ENCODE measurements at regions not wholly inside any gene's neighbourhood (a gene's known extent, or its start where the extent isn't known, plus 50 kb on each side); places are given as distances from the start of the nearest gene placed in this dataset.

GRCh38 chr2:150129921-150130575, 357.4 kb downstream of the RND3 start:
- Histone ChIP-seq H3K4me1 (no peaks in the 10 kb centered on the region), H3K9me3 (no peaks in the 10 kb centered on the region), H3K36me3 (no peaks in the 10 kb centered on the region), H3K27me3 (no peaks in the 10 kb centered on the region), H3K4me3 (ENCODE audit: low read depth, low read length) (no peak overlapping the region)
- DNase-seq: no peak
- TF ChIP-seq CTCF (IDR thresholded peaks at IDR 0.05; ENCODE audit: low read depth, low read length): no peak

GRCh38 chr2:150127995-150128394, 359.5 kb downstream of the RND3 start:
- H3K36me3 ChIP-seq: no peaks in the 10 kb centered on the region
- no peaks in the 10 kb centered on the region for H3K9me3 ChIP-seq
- no peak for TF ChIP-seq CTCF (IDR thresholded peaks at IDR 0.05; ENCODE audit: low read depth, low read length)
- DNase-seq: no peak
- H3K27me3 ChIP-seq: no peaks in the 10 kb centered on the region
- H3K4me1 ChIP-seq: no peaks in the 10 kb centered on the region
- H3K4me3 ChIP-seq (ENCODE audit: low read depth, low read length): no peak overlapping the region

GRCh38 chr2:150127346-150127990, 360.0 kb downstream of the RND3 start:
- H3K27me3 ChIP-seq: no peaks in the 10 kb centered on the region
- H3K9me3 ChIP-seq: no peaks in the 10 kb centered on the region
- DNase-seq: no peak
- no peak overlapping the region for H3K4me3 ChIP-seq (ENCODE audit: low read depth, low read length)
- no peak for TF ChIP-seq CTCF (IDR thresholded peaks at IDR 0.05; ENCODE audit: low read depth, low read length)
- H3K4me1 ChIP-seq: no peaks in the 10 kb centered on the region
- no peaks in the 10 kb centered on the region for H3K36me3 ChIP-seq

GRCh38 chr2:150126839-150127238, 360.6 kb downstream of the RND3 start:
- H3K4me3 ChIP-seq (ENCODE audit: low read depth, low read length): no peak overlapping the region
- no peak for TF ChIP-seq CTCF (IDR thresholded peaks at IDR 0.05; ENCODE audit: low read depth, low read length)
- H3K4me1 ChIP-seq: no peaks in the 10 kb centered on the region
- no peaks in the 10 kb centered on the region for H3K9me3 ChIP-seq
- no peaks in the 10 kb centered on the region for H3K27me3 ChIP-seq
- DNase-seq: no peak
- no peaks in the 10 kb centered on the region for H3K36me3 ChIP-seq

- Histone ChIP-seq H3K27me3 (no peaks in the 10 kb centered on the region), H3K36me3 (no peaks in the 10 kb centered on the region), H3K4me3 (ENCODE audit: low read depth, low read length) (no peak overlapping the region), H3K4me1 (no peaks in the 10 kb centered on the region), H3K9me3 (no peaks in the 10 kb centered on the region)
- TF ChIP-seq CTCF (IDR thresholded peaks at IDR 0.05; ENCODE audit: low read depth, low read length): no peak
- DNase-seq: no peak
Observed at GRCh38 chr2:150126143-150126740, 361.2 kb downstream of the RND3 start.

GRCh38 chr2:150125708-150126107, 361.8 kb downstream of the RND3 start:
- Histone ChIP-seq H3K27me3 (no peaks in the 10 kb centered on the region), H3K9me3 (no peaks in the 10 kb centered on the region), H3K4me3 (ENCODE audit: low read depth, low read length) (no peak overlapping the region), H3K4me1 (no peaks in the 10 kb centered on the region), H3K36me3 (no peaks in the 10 kb centered on the region)
- no peak for TF ChIP-seq CTCF (IDR thresholded peaks at IDR 0.05; ENCODE audit: low read depth, low read length)
- DNase-seq: no peak

All from BE2C (cell line).